Neural progenitor cell (in vitro differentiated cells): ENCODE measurements at regions not wholly inside any gene's neighbourhood (a gene's known extent, or its start where the extent isn't known, plus 50 kb on each side); places are given as distances from the start of the nearest gene placed in this dataset.
"Not testable (repeated sequence)": the region's sequence is repeated elsewhere in the genome, so short reads cannot be mapped to it uniquely, and the experiment has no call there.

ENCODE experiments used
- CTCF ChIP-seq: fragments of 200-600 bp; sonication (generic); IDR thresholded peaks from 2 replicates; pipeline ENCODE4 v1.5.1; 2017; ENCODE audit warnings: antibody characterized with exemption, mild to moderate bottlenecking
- EZH2 ChIP-seq: fragments of 200-600 bp; sonication (generic); IDR thresholded peaks from 2 replicates; pipeline ENCODE4 v1.6.1; 2017; ENCODE audit warnings: antibody characterized with exemption, mild to moderate bottlenecking, moderate library complexity

GRCh38 chr4:123537906-123538402 lies 141.4 kb downstream of the SPRY1 start:
- TF ChIP-seq EZH2, CTCF: not testable (repeated sequence)
